Mesendoderm (in vitro differentiated cells): ENCODE measurements at regions not wholly inside any gene's neighbourhood (a gene's known extent, or its start where the extent isn't known, plus 50 kb on each side); places are given as distances from the start of the nearest gene placed in this dataset.
"Not testable (repeated sequence)": the region's sequence is repeated elsewhere in the genome, so short reads cannot be mapped to it uniquely, and the experiment has no call there.

ENCODE experiments used
- DNase-seq: peaks from one replicate; pipeline ENCODE4 v3.0.0; 2013
- H2AK5ac ChIP-seq: 2 replicates; pipeline ENCODE4 v1.6.1; 2013; ENCODE audit warnings: low read length, inconsistent platforms
- H2BK120ac ChIP-seq: 2 replicates; pipeline ENCODE4 v1.6.1; 2013; ENCODE audit warnings: low read depth, mild to moderate bottlenecking, low read length, moderate library complexity, mixed read lengths
- H2BK15ac ChIP-seq: replicated peaks from 2 replicates; pipeline ENCODE4 v1.6.1; 2013; ENCODE audit warnings: low read depth, mild to moderate bottlenecking, moderate library complexity
- H2BK5ac ChIP-seq: 2 replicates; pipeline ENCODE4 v1.6.1; 2013; ENCODE audit warnings: low read length, inconsistent platforms
- H3K18ac ChIP-seq: 2 replicates; pipeline ENCODE4 v1.6.1; 2013; ENCODE audit warnings: mild to moderate bottlenecking, low read length, mixed read lengths
- H3K23ac ChIP-seq: one replicate; pipeline ENCODE4 v1.6.1; 2013; ENCODE audit warnings: low read length
- H3K27ac ChIP-seq: 2 replicates; pipeline ENCODE4 v1.5.1; 2013; ENCODE audit warnings: low read depth, mild to moderate bottlenecking, inconsistent platforms, low read length, moderate library complexity
- H3K27me3 ChIP-seq: 2 replicates; pipeline ENCODE4 v1.6.1; 2013; ENCODE audit warnings: low read length, control low read depth, mild to moderate bottlenecking, inconsistent platforms; ENCODE audit not compliant: insufficient read depth, poor library complexity
- H3K36me3 ChIP-seq: 2 replicates; pipeline ENCODE4 v1.6.1; 2013; ENCODE audit warnings: low read length, inconsistent platforms; ENCODE audit not compliant: control insufficient read depth, insufficient read depth
- H3K4ac ChIP-seq: one replicate; pipeline ENCODE4 v1.6.1; 2013; ENCODE audit warnings: low read depth, mild to moderate bottlenecking, low read length, moderate library complexity
- H3K4me1 ChIP-seq: 2 replicates; pipeline ENCODE4 v1.6.1; 2013; ENCODE audit warnings: low read depth, low read length, inconsistent platforms; ENCODE audit not compliant: control insufficient read depth
- H3K4me2 ChIP-seq: 2 replicates; pipeline ENCODE4 v1.6.1; 2013; ENCODE audit warnings: low read length
- H3K4me3 ChIP-seq: 2 replicates; pipeline ENCODE4 v1.5.1; 2013; ENCODE audit warnings: mild to moderate bottlenecking, low read length
- H3K56ac ChIP-seq: one replicate; pipeline ENCODE4 v1.6.1; 2013; ENCODE audit warnings: low read length
- H3K79me1 ChIP-seq: 2 replicates; pipeline ENCODE4 v1.6.1; 2013; ENCODE audit warnings: low read length, inconsistent platforms
- H3K79me2 ChIP-seq: 2 replicates; pipeline ENCODE4 v1.6.1; 2013; ENCODE audit warnings: mild to moderate bottlenecking, low read length; ENCODE audit not compliant: control insufficient read depth, insufficient read depth
- H3K9ac ChIP-seq: 2 replicates; pipeline ENCODE4 v1.6.1; 2013; ENCODE audit warnings: low read length, inconsistent platforms
- H4K5ac ChIP-seq: one replicate; pipeline ENCODE4 v1.6.1; 2013; ENCODE audit warnings: low read length
- H4K8ac ChIP-seq: one replicate; pipeline ENCODE4 v1.6.1; 2013; ENCODE audit warnings: low read depth, mild to moderate bottlenecking, control low read depth, low read length, moderate library complexity
- WGBS: extraction: QIAGEN DNeasy Blood & Tissue Kit; methylation state at CpG from one replicate; pipeline ENCODE4 v1.1.7; 2013; ENCODE audit warnings: low lambda C conversion rate, missing lambda C conversion rate; ENCODE audit not compliant: insufficient coverage; ENCODE audit errors: extremely low coverage; 5-methylcytosine and 5-hydroxymethylcytosine counted together

DNA sequence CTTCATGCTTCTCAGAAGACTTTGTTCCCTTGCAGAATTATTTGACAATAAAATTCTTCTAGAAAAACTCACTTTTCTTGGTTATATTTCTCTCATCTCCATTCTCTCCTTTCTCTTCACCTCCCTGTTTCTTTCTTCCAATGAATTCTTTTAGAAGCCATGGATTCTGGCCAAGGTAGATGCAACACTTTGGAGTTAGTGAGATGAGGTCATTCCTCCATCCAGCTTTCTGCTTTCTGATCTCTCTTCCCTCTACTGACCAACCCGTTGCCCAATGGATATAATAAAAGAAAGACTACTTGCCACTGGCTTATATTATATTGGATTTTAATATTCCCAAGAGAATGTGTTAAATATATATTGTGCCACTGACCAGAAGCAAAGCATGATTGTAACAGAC is 88.9 kb upstream of the KIF2A start:
- not testable (repeated sequence) for H3K4me3 ChIP-seq, DNase-seq, H3K4me1 ChIP-seq, H4K8ac ChIP-seq, H3K56ac ChIP-seq, H3K36me3 ChIP-seq, H3K27me3 ChIP-seq, H3K23ac ChIP-seq, H3K4me2 ChIP-seq, H4K5ac ChIP-seq, H3K79me1 ChIP-seq, H2BK15ac ChIP-seq, H3K27ac ChIP-seq, H3K9ac ChIP-seq, H3K18ac ChIP-seq, H3K79me2 ChIP-seq, H2AK5ac ChIP-seq, H2BK120ac ChIP-seq, H2BK5ac ChIP-seq, H3K4ac ChIP-seq
- WGBS = no CpG with 5 or more reads among the region's 1 CpG

DNA sequence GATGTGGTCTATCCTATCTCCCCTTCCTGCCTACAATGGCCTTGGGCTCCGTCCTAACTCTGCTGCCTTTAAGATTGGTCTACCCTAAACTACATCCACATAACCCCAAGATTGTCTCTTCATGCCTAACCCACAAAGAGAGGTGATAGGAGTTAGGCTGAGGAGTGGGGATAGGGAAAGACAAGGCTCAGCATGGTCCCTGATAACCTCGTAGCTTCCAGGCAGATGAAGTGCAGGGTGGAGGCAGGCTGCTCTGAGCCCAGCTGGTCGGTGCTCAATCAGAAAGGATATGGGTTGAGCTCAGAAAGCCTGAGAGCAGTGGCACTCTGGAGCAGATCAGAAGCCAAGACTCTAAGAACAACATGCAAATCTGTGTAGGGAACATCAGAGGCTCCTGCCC is 87.1 kb upstream of the KIF2A start:
- not testable (repeated sequence) for H3K9ac ChIP-seq, H3K4ac ChIP-seq, H3K4me3 ChIP-seq, H4K5ac ChIP-seq, H2BK120ac ChIP-seq, H3K27ac ChIP-seq, H3K56ac ChIP-seq, H3K36me3 ChIP-seq, H3K4me1 ChIP-seq, H3K4me2 ChIP-seq, H2AK5ac ChIP-seq, H4K8ac ChIP-seq, H3K18ac ChIP-seq, H3K27me3 ChIP-seq, H3K23ac ChIP-seq, H3K79me2 ChIP-seq, H3K79me1 ChIP-seq, H2BK5ac ChIP-seq, H2BK15ac ChIP-seq
- no CpG with 5 or more reads among the region's 3 CpGs for WGBS
- peak; percentile 78 for DNase-seq

DNA sequence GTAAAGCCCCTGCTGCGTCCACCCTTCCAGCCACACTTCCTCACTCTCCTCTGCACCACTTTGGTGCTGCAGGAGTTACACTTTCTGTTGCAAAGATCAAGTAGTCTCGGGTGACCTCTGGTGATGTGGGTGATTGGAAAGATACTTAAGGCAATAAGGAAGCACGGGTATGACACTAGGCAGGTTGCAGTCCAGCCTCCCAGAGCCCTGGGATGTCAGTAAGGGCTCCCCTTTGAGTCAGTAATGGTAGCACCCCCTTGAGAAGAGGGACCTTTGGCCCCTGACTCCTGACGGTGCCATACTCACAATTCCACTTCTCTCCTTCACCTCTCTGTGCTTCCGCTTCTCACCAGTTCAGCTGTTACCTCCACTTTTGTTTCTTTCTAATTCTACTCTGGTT is 84.1 kb upstream of the KIF2A start:
- not testable (repeated sequence) for H3K4me3 ChIP-seq, H3K23ac ChIP-seq, H3K4me2 ChIP-seq, H3K9ac ChIP-seq, H3K27me3 ChIP-seq, H2AK5ac ChIP-seq, H3K79me1 ChIP-seq, DNase-seq, H2BK120ac ChIP-seq, H3K79me2 ChIP-seq, H3K18ac ChIP-seq, H3K36me3 ChIP-seq, H2BK5ac ChIP-seq, H3K56ac ChIP-seq, H3K4me1 ChIP-seq, H4K5ac ChIP-seq, H2BK15ac ChIP-seq, H3K4ac ChIP-seq, H4K8ac ChIP-seq, H3K27ac ChIP-seq
- no CpG with 5 or more reads among the region's 5 CpGs for WGBS

DNA sequence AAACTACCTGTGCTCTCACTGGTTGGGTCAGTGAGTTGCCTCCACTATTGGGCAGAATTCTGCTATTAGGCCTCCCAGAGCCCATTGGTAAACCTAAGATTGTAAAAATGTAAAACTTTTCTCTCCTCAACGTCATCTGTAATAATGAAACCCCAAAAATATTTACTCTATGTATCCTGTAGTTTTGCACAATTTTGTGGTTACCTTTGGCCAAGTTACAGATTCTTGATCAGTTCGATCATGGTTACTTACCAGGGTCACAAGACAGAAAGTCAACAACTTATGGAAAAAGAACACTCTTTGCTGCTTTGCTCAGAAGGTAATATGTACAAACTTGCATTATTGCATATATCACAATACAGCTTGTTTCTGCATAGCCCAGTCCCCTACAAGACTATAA is 83.7 kb upstream of the KIF2A start:
- H2BK5ac ChIP-seq, H4K8ac ChIP-seq, H2BK15ac ChIP-seq, H3K79me1 ChIP-seq, H3K9ac ChIP-seq, H3K36me3 ChIP-seq, H3K56ac ChIP-seq, H3K4me3 ChIP-seq, H3K27me3 ChIP-seq, H2AK5ac ChIP-seq, H3K18ac ChIP-seq, H2BK120ac ChIP-seq, H3K4me2 ChIP-seq, H3K27ac ChIP-seq, H3K23ac ChIP-seq, H3K79me2 ChIP-seq, DNase-seq, H3K4me1 ChIP-seq, H3K4ac ChIP-seq, H4K5ac ChIP-seq: not testable (repeated sequence)
- WGBS = no CpG with 5 or more reads among the region's 2 CpGs

DNA sequence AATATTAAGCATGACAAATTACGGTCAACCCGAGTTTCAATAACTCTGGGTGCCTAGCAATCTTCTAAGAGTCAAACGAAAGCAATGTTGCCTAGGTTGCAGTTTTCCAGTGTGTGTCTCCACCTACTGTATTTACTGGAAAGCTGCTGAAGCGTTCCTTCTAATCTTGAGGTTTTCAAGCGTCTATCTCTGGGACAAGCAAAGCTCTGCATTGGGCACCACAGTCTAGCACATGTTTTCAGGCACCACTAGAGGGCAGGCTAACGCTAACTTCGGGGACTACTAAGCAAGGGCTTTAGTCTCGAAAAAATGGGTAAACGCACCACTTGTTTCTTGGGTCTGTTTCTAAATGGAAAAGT is 82.7 kb upstream of the KIF2A start:
- H3K56ac ChIP-seq, H3K4me1 ChIP-seq, H3K4me3 ChIP-seq, H4K8ac ChIP-seq, H3K36me3 ChIP-seq, H3K9ac ChIP-seq, H3K79me2 ChIP-seq, H3K79me1 ChIP-seq, H3K27ac ChIP-seq, H2BK5ac ChIP-seq, H3K27me3 ChIP-seq, H2BK120ac ChIP-seq, H2BK15ac ChIP-seq, H3K4ac ChIP-seq, DNase-seq, H4K5ac ChIP-seq, H3K4me2 ChIP-seq, H2AK5ac ChIP-seq, H3K18ac ChIP-seq, H3K23ac ChIP-seq: not testable (repeated sequence)
- no CpG with 5 or more reads among the region's 9 CpGs for whole genome bisulfite sequencing

DNA sequence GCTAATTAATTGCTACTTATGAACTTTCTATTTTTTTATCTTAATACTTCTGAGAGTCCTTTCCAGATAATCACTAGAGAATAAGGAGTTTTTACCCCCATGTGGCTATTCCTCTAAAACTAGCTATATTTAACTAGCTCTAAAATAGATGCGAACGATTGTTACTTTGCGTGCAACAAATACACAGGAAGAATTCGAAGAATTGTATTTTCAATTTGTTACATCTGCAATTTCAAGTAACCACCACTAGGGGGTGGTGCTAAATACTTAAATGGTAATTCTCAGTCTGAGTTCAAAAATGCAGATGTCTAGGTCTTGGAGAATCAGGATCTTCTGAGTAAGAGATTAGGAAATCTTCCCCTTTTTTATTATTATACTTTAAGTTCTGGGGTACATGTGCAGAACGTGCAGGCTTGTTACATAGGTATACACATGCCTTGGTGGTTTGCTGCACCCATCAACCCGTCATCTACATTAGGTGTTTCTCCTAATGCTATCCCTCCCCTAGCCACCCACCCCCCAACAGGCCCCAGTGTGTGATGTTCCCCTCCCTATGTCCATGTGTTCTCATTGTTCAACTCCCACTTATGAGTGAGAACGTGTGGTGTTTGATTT is 80.9 kb upstream of the KIF2A start:
- not testable (repeated sequence) for H3K27ac ChIP-seq, DNase-seq, H3K27me3 ChIP-seq, H3K9ac ChIP-seq, H3K4me2 ChIP-seq, H2AK5ac ChIP-seq, H3K79me1 ChIP-seq, H2BK120ac ChIP-seq, H4K5ac ChIP-seq, H3K18ac ChIP-seq, H3K4me3 ChIP-seq, H3K79me2 ChIP-seq, H3K23ac ChIP-seq, H2BK15ac ChIP-seq, H3K4ac ChIP-seq, H3K56ac ChIP-seq, H2BK5ac ChIP-seq, H3K4me1 ChIP-seq, H3K36me3 ChIP-seq, H4K8ac ChIP-seq
- WGBS = no CpG with 5 or more reads among the region's 7 CpGs
